ENCODE measurements at regions not wholly inside any gene's neighbourhood (a gene's known extent, or its start where the extent isn't known, plus 50 kb on each side); places are given as distances from the start of the nearest gene placed in this dataset.
"Not testable (repeated sequence)": the region's sequence is repeated elsewhere in the genome, so short reads cannot be mapped to it uniquely, and the experiment has no call there.

- TF ChIP-seq CTCF (IDR thresholded peaks at IDR 0.05); ZFX (IDR thresholded peaks at IDR 0.05; ENCODE audit: borderline replicate concordance): not testable (repeated sequence)
These were observed 1386.9 kb upstream of the PCDH10 start for GRCh38 chr4:131762234-131762633.
